HCT116 (cell line): ENCODE measurements at regions not wholly inside any gene's neighbourhood (a gene's known extent, or its start where the extent isn't known, plus 50 kb on each side); places are given as distances from the start of the nearest gene placed in this dataset.

Source experiments
- ATAC-seq: fragments of 200-7000 bp; cut with Tn5 transposase; 2 replicates; pipeline ENCODE4 v1.9.1; 2020; ENCODE audit warnings: mild to moderate bottlenecking, moderate library complexity
- BruUV-seq: library from RNA; stranded (reverse); fragments of 400-500 nt; replicated peaks from 2 replicates; lab custom pipeline; 2021; lab: Mats Ljungman, UMichigan
- CTCF ChIA-PET: fragments of 300-600 bp; sonication (Branson Sonifier 250); formaldehyde crosslinking; loops from one replicate; lab custom pipeline; 2021; ENCODE audit warnings: antibody characterized with exemption; lab: Charles Lee
- POLR2A ChIA-PET: fragments of 300-600, 350-600 bp; sonication (Branson Sonifier 250); formaldehyde crosslinking; loops from one replicate; lab custom pipeline; 2021; ENCODE audit warnings: antibody characterized with exemption; lab: Charles Lee
- RAD21 ChIA-PET, 2 experiments: fragments of 300-600 bp; sonication (Branson Sonifier 250); formaldehyde crosslinking; loops; one replicate each; lab custom pipeline; 2023; ENCODE audit warnings: low total read pairs in 2 of 2; ENCODE audit not compliant: uncharacterized antibody in 2 of 2, unreplicated experiment in 2 of 2, low non-redundant PET in 1 of 2; lab: Charles Lee
- DNase-seq: peaks from one replicate; pipeline ENCODE4 v3.0.0-alpha.2; 2010; ENCODE audit warnings: low read depth, low spot score
- H2AFZ ChIP-seq: fragments of 200-600 bp; shearing (Covaris generic), sonication (generic); 2 replicates; pipeline ENCODE4 v1.6.1; 2017; ENCODE audit warnings: low read depth, mixed run types, mixed read lengths, antibody characterized with exemption, low read length; ENCODE audit not compliant: poor library complexity, severe bottlenecking
- H3K27ac ChIP-seq: 2 replicates; pipeline ENCODE4 v1.5.1; 2012; ENCODE audit warnings: low read depth, low read length
- H3K27me3 ChIP-seq: fragments of 200-600 bp; sonication (generic); 2 replicates; pipeline ENCODE4 v1.6.1; 2016; ENCODE audit warnings: mixed run types, low read length, mixed read lengths; ENCODE audit not compliant: insufficient read depth
- H3K36me3 ChIP-seq, 2 experiments: fragments of 200-500 bp in 1 of 2; fragments of 200-600 bp in 1 of 2; sonication (Bioruptor generic) in 1 of 2; sonication (generic) in 1 of 2; 2 replicates each; pipeline versions ENCODE4 v1.5.1 to v1.6.1; 2014 to 2016; ENCODE audit warnings: low read length in 2 of 2, inconsistent platforms in 1 of 2, mixed read lengths in 1 of 2, mixed run types in 1 of 2; ENCODE audit not compliant: insufficient read depth in 2 of 2, control insufficient read depth in 1 of 2
- H3K4me1 ChIP-seq, 2 experiments: fragments of 200-600 bp in 1 of 2; sonication (generic) in 1 of 2; 2 replicates each; pipeline versions ENCODE4 v1.5.1 to v1.6.1; 2012 to 2017; ENCODE audit warnings: low read length in 2 of 2, inconsistent platforms in 1 of 2, mild to moderate bottlenecking in 1 of 2, mixed read lengths in 1 of 2, mixed run types in 1 of 2, moderate library complexity in 1 of 2; ENCODE audit not compliant: insufficient read depth in 2 of 2, control insufficient read depth in 1 of 2
- H3K4me2 ChIP-seq: fragments of 200-600 bp; sonication (generic); 2 replicates; pipeline ENCODE4 v1.6.1; 2017; ENCODE audit warnings: mixed run types, low read length, mixed read lengths
- H3K4me3 ChIP-seq, 2 experiments: fragments of 200-600 bp in 1 of 2; sonication (generic) in 1 of 2; replicated peaks in 1 of 2; 2 replicates each; pipeline ENCODE4 v1.5.1; 2011 to 2016; ENCODE audit warnings: low read length in 2 of 2, control low read depth in 1 of 2, low read depth in 1 of 2, mild to moderate bottlenecking in 1 of 2, mixed read lengths in 1 of 2, mixed run types in 1 of 2
- H3K79me2 ChIP-seq: fragments of 200-600 bp; sonication (generic); 2 replicates; pipeline ENCODE4 v1.6.1; 2017; ENCODE audit warnings: mild to moderate bottlenecking, mixed run types, low read length, moderate library complexity, mixed read lengths; ENCODE audit not compliant: insufficient read depth
- H3K9ac ChIP-seq: fragments of 200-600 bp; sonication (generic); 2 replicates; pipeline ENCODE4 v1.6.1; 2016; ENCODE audit warnings: low read length, mixed read lengths
- H3K9me2 ChIP-seq: fragments of 200-600 bp; sonication (generic), shearing (Covaris generic); 2 replicates; pipeline ENCODE4 v1.6.1; 2017; ENCODE audit warnings: mixed run types, mild to moderate bottlenecking, moderate library complexity; ENCODE audit not compliant: insufficient read depth
- H3K9me3 ChIP-seq, 2 experiments: fragments of 200-500 bp in 1 of 2; fragments of 200-600 bp in 1 of 2; sonication (Bioruptor generic) in 1 of 2; sonication (generic) in 1 of 2; 2 replicates each; pipeline ENCODE4 v1.6.1; 2014 to 2017; ENCODE audit warnings: low read length in 2 of 2, mixed read lengths in 2 of 2, inconsistent platforms in 1 of 2, low read depth in 1 of 2, mild to moderate bottlenecking in 1 of 2, mixed run types in 1 of 2, moderate library complexity in 1 of 2; ENCODE audit not compliant: control insufficient read depth in 1 of 2, insufficient read depth in 1 of 2
- H4K20me1 ChIP-seq: fragments of 200-600 bp; sonication (generic), shearing (Covaris generic); 2 replicates; pipeline ENCODE4 v1.6.1; 2017; ENCODE audit warnings: mixed run types, mild to moderate bottlenecking, moderate library complexity; ENCODE audit not compliant: insufficient read depth
- ATF3 ChIP-seq: IDR thresholded peaks from 2 replicates; pipeline ENCODE4 v1.6.1; 2012
- CEBPB ChIP-seq: IDR thresholded peaks from 2 replicates; pipeline ENCODE4 v1.6.1; 2012; ENCODE audit warnings: low read depth
- CTCF ChIP-seq, 3 experiments: fragments of 200-600 bp in 1 of 3; sonication (generic) in 1 of 3; IDR thresholded peaks in 2 of 3; conservative IDR thresholded peaks in 1 of 3; 2 replicates each; pipeline ENCODE4 v1.5.1; 2012 to 2017; ENCODE audit warnings: low read depth in 2 of 3, low read length in 2 of 3, antibody characterized with exemption in 1 of 3, borderline replicate concordance in 1 of 3, control low read depth in 1 of 3, mild to moderate bottlenecking in 1 of 3, mixed read lengths in 1 of 3, mixed run types in 1 of 3, moderate library complexity in 1 of 3; ENCODE audit not compliant: insufficient read depth in 1 of 3
- EGR1 ChIP-seq: IDR thresholded peaks from 2 replicates; pipeline ENCODE4 v1.6.1; 2012; ENCODE audit warnings: low read depth
- ELF1 ChIP-seq: IDR thresholded peaks from 2 replicates; pipeline ENCODE4 v1.6.1; 2012; ENCODE audit warnings: low read depth, borderline replicate concordance
- EZH2 ChIP-seq: fragments of 200-600 bp; sonication (generic); IDR thresholded peaks from 2 replicates; pipeline ENCODE4 v1.6.1; 2017; ENCODE audit warnings: antibody characterized with exemption, mixed run types
- EZH2phosphoT487 ChIP-seq: fragments of 200-600 bp; IDR thresholded peaks from 2 replicates; pipeline ENCODE4 v1.6.1; 2018; ENCODE audit warnings: antibody characterized with exemption, borderline replicate concordance
- FOSL1 ChIP-seq: IDR thresholded peaks from 2 replicates; pipeline ENCODE4 v1.6.1; 2012; ENCODE audit warnings: low read depth
- JUND ChIP-seq: IDR thresholded peaks from 2 replicates; pipeline ENCODE4 v1.6.1; 2012
- MAX ChIP-seq: IDR thresholded peaks from 2 replicates; pipeline ENCODE4 v1.6.1; 2012
- POLR2A ChIP-seq: IDR thresholded peaks from 2 replicates; pipeline ENCODE4 v1.7.0; 2011; ENCODE audit warnings: borderline replicate concordance; ENCODE audit not compliant: insufficient read depth, insufficient read length; ENCODE audit errors: extremely low read depth
- POLR2AphosphoS5 ChIP-seq: IDR thresholded peaks from 2 replicates; pipeline ENCODE4 v1.6.1; 2011; ENCODE audit warnings: mild to moderate bottlenecking, low read depth, low read length, moderate library complexity
- REST ChIP-seq: IDR thresholded peaks from 2 replicates; pipeline ENCODE4 v1.6.1; 2012; ENCODE audit warnings: low read depth
- SIN3A ChIP-seq: IDR thresholded peaks from 2 replicates; pipeline ENCODE4 v1.6.1; 2012; ENCODE audit warnings: low read depth
- SP1 ChIP-seq: IDR thresholded peaks from 2 replicates; pipeline ENCODE4 v1.6.1; 2012; ENCODE audit warnings: low read depth
- SRF ChIP-seq: IDR thresholded peaks from 2 replicates; pipeline ENCODE4 v1.6.1; 2012; ENCODE audit warnings: low read depth
- TCF7L2 ChIP-seq: IDR thresholded peaks from 2 replicates; pipeline ENCODE4 v1.7.0; 2011; ENCODE audit warnings: borderline replicate concordance, inconsistent platforms; ENCODE audit not compliant: insufficient read depth, insufficient read length; ENCODE audit errors: extremely low read depth
- YY1 ChIP-seq: IDR thresholded peaks from 2 replicates; pipeline ENCODE4 v1.6.1; 2011; ENCODE audit warnings: low read length, low read depth, moderate library complexity, mild to moderate bottlenecking; ENCODE audit not compliant: insufficient replicate concordance; ENCODE audit errors: extremely low read depth
- ZFX ChIP-seq: fragments of 450-650 bp; IDR thresholded peaks from 2 replicates; pipeline ENCODE4 v1.6.1; 2017
- ZNF274 ChIP-seq: fragments of 200-500 bp; sonication (Bioruptor generic); IDR thresholded peaks from 2 replicates; pipeline ENCODE4 v1.6.1; 2014; ENCODE audit warnings: mild to moderate bottlenecking, low read depth, low read length, inconsistent platforms
- intact Hi-C: fragments of 100-400 bp; cut with micrococcal nuclease; formaldehyde crosslinking; loops from 2 replicates; pipeline ENCODE4 v1.10.0; 2022

GRCh38 chr3:127078626-127079025 is 95.7 kb downstream of the PLXNA1 start:
- intact Hi-C loops = no loop called here

More at GRCh38 chr3:127078626-127079025, 95.7 kb downstream of the PLXNA1 start:
- H3K4me3 ChIP-seq = no peak overlapping the region
- no peaks in the 10 kb centered on the region for H3K36me3 ChIP-seq
- H3K9ac ChIP-seq = no peak overlapping the region
- no peaks in the 10 kb centered on the region for H4K20me1 ChIP-seq
- no peak for ATAC-seq
- H3K27me3 ChIP-seq = no peaks in the 10 kb centered on the region
- H3K9me2 ChIP-seq = no peaks in the 10 kb centered on the region
- ChIA-PET RAD21 (no interaction called here), CTCF (no interaction called here), POLR2A (no interaction called here)
- no TSS peak for BruUV-seq
- H3K79me2 ChIP-seq = no peaks in the 10 kb centered on the region
- no peak overlapping the region for H2AFZ ChIP-seq
- no peak overlapping the region for H3K27ac ChIP-seq
- DNase-seq = no peak
- H3K4me1 ChIP-seq = no peaks in the 10 kb centered on the region
- H3K4me2 ChIP-seq = no peak overlapping the region
- TF ChIP-seq JUND (no peak), SRF (no peak), POLR2AphosphoS5 (no peak), CTCF (IDR thresholded peaks at IDR 0.05 in 2 of 3, conservative IDR thresholded peaks at IDR 0.05 in 1 of 3; ENCODE audit: borderline replicate concordance in 1 of 3, insufficient read depth in 1 of 3, low read depth in 2 of 3, low read length in 2 of 3) (no peak), TCF7L2 (no peak), POLR2A (no peak), ELF1 (no peak), CEBPB (no peak), SP1 (no peak), MAX (no peak), FOSL1 (no peak), EGR1 (no peak), ZNF274 (no peak), YY1 (no peak), EZH2phosphoT487 (no peak), SIN3A (no peak), REST (no peak), EZH2 (no peak), ATF3 (no peak), ZFX (no peak)
- no peaks in the 10 kb centered on the region for H3K9me3 ChIP-seq
